Non-pigmented ciliary epithelial cell (primary cell): ENCODE measurements at regions not wholly inside any gene's neighbourhood (a gene's known extent, or its start where the extent isn't known, plus 50 kb on each side); places are given as distances from the start of the nearest gene placed in this dataset.
"Not testable (repeated sequence)": the region's sequence is repeated elsewhere in the genome, so short reads cannot be mapped to it uniquely, and the experiment has no call there.

Experiments used
- DNase-seq: peaks from one replicate; pipeline ENCODE4 v3.0.0-alpha.2; 2010; ENCODE audit warnings: low read depth

DNA sequence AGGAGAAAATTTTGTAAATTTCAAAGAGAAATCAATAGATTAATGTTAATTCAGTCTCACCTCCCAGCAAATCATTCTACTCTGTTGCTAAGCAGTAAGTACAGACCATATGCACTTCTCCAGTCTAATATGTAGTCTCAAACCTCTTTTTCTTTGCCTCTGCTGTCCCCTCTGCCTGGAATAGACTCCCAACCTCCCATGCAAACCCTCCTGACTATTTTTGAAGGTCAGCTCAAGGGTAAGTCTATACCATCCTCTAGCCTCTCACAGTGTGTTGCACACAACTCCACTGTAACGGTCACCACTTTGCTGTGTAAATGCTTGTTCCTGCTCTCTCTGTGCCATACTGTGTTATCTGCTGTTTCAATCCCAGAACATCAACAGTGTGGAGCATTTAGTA is 94.5 kb upstream of the TRIM77 start:
- not testable (repeated sequence) for DNase-seq

- DNase-seq, result not testable (repeated sequence)
These were observed 93.9 kb upstream of the TRIM77 start for GRCh38 chr11:89616161-89616560.

DNA sequence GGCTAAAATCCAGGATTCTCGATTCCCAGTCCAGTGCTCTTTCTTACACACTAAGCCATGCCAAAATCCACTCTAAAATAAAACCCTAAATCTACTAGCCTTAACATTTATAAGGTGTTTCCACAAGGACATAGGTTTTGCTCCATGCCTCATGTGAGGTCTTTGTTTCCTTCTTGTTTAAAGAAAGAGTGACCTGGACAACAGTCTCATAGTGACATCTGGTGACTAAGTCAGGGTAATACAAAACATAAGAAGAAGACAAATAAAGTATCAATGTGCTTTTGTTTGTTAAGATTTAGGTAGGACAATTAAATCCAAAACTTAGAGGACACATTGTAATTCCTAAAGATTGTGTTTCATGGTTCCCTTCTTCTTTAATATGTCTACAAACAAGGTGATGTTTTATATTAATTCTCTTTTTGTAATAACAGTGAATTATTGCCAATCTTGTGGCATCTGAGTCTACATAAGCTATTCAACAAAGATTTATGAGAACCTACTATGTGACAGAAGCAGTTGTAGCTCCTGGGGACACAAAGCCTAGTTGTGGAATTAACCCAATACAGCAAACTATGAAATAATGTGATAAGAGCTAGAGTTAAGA is 93.0 kb upstream of the TRIM77 start:
- DNase-seq, result not testable (repeated sequence)

- DNase-seq, result not testable (repeated sequence)
These were observed 89.4 kb upstream of the TRIM77 start for GRCh38 chr11:89620721-89621120.

GRCh38 chr11:89625171-89625570 is 84.9 kb upstream of the TRIM77 start:
- DNase-seq, result no peak

- no peak for DNase-seq
These were observed 83.7 kb upstream of the TRIM77 start for GRCh38 chr11:89626366-89626765.

- not testable (repeated sequence) for DNase-seq
These were observed 83.2 kb upstream of the TRIM77 start for GRCh38 chr11:89626881-89627280.

GRCh38 chr11:89633135-89633705 is 76.9 kb upstream of the TRIM77 start:
- DNase-seq, result no peak

- DNase-seq, result not testable (repeated sequence)
These were observed 69.3 kb upstream of the TRIM77 start for GRCh38 chr11:89640777-89641176.

GRCh38 chr11:89648232-89648631 is 61.9 kb upstream of the TRIM77 start:
- not testable (repeated sequence) for DNase-seq

- not testable (repeated sequence) for DNase-seq
These were observed 61.1 kb upstream of the TRIM77 start for GRCh38 chr11:89648996-89649395.

GRCh38 chr11:89654669-89655068 is 55.4 kb upstream of the TRIM77 start:
- DNase-seq, result not testable (repeated sequence)

- not testable (repeated sequence) for DNase-seq
These were observed 51.3 kb upstream of the TRIM77 start for GRCh38 chr11:89658767-89659166.

- not testable (repeated sequence) for DNase-seq
These were observed 50.7 kb upstream of the TRIM77 start for GRCh38 chr11:89659414-89659813.

GRCh38 chr11:89660234-89660633 is 49.9 kb upstream of the TRIM77 start:
- no peak for DNase-seq
